GM21619 (cell line): ENCODE measurements at regions not wholly inside any gene's neighbourhood (a gene's known extent, or its start where the extent isn't known, plus 50 kb on each side); places are given as distances from the start of the nearest gene placed in this dataset.
"Not testable (repeated sequence)": the region's sequence is repeated elsewhere in the genome, so short reads cannot be mapped to it uniquely, and the experiment has no call there.

Source experiments
- ATAC-seq: cut with Tn5 transposase; IDR thresholded peaks from one replicate; pipeline ENCODE4 v1.9.1; 2021; ENCODE audit not compliant: unreplicated experiment

DNA sequence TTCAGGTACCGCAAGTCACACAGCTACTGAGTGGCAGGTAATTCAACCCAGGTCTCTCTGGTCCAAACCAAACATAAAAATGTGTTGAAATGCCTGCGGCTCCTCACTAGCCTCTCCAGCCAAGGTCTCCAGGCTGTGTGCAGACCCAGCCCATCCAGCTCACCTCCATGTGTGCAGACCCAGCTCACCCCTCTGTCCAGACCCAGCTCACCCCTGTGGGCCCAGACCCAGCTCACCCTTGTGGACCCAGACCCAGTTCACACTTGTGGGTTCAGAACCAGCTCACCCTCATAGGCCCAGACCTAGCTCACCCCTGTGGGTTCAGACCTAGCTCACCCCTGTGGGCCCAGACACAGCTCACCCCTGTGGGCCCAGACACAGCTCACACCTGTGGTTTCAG is 188.0 kb upstream of the ADCY2 start:
- no peak for ATAC-seq

DNA sequence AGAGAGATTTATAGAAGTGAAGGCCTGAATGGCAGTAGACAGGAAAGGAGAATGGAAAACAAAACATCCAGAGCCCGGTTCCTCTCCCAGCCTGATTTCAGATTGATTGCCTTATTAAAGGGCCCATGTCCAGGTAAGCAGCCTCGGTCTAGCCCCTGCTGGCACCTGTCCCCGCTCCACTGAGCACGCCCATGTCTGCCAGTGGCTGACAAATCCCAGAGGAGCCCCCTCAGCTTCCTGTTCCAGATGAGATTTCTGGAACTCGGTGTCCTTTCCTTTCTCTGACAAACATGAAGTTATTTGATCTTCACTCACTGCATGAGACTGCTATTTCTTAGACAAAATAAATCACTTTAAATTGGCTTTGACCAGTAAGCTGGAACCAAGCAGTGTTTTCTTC is 187.0 kb upstream of the ADCY2 start:
- ATAC-seq: no peak

DNA sequence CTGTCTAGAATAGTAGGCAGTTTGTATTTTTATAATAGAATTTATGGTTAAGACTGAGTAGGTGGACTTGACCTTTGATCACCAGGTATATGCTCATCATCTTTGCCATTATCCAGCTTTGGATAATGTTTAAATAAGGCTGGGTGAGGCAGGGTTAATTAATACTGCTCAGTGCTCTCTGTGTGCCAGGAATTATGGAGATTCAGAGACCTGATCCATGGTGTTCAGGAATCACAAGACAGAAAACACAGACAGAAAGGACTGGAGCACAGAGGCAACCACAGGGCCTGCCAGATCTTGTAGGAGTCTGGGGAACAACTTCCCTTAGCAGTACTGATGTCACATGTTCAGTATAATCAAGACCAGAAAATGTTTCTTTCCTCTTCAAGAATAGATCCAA is 186.3 kb upstream of the ADCY2 start:
- no peak for ATAC-seq

DNA sequence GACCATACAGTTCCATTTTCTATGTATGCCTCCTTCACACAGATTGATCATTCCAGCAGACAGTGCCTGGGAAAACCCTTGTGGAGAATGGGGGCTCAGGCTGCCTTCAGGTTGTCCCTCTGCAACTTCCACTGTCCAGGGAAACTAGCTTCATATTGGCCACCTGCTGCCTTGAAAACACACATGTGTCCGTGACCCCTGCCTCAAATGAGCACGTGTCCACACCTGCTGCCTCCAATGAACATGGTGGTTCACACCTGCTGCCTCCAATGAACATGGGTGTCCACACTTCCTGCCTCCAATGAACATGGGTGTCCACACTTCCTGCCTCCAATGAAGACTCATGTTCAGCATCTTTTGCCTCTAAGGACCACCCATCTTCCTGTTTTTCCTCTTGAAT is 185.4 kb upstream of the ADCY2 start:
- no peak for ATAC-seq

DNA sequence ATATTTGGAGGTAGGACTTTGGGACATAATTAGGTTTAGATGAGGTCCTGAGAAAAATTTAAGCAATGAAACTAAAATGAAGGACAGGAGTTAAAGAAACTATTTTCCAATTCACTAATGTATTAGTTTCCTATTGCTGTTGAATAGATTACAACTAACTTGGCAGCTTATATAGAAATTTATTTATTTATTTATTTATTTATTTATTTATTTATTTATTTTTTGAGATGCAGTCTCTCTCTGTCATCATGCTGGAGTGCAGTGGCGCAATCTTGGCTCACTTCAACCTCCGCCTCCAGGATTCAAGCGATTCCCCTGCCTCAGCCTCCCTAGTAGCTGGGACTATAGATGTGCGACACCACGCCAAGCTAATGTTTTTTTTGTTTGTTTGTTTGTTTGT is 182.4 kb upstream of the ADCY2 start:
- ATAC-seq: no peak

DNA sequence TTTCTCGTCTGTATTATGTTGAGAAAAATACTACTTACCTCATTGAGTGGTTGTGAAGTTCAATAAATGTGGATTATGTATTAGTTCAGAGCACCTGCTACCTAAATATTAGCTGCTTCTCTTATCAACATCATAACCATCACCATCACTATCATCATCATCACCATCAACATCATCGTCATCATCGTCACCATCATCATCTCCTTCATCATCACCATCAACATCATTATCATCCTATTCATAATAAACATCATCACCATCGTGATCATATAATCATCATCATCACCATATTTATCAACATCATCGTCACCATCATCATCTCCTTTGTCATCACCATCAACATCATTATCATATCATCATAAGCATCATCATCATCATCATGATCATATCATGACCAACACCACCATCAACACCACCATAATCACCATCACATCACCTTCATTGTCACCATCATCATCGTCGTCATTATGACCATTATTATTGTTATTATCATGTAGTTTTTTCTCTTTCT is 181.0 kb upstream of the ADCY2 start:
- ATAC-seq: no peak

DNA sequence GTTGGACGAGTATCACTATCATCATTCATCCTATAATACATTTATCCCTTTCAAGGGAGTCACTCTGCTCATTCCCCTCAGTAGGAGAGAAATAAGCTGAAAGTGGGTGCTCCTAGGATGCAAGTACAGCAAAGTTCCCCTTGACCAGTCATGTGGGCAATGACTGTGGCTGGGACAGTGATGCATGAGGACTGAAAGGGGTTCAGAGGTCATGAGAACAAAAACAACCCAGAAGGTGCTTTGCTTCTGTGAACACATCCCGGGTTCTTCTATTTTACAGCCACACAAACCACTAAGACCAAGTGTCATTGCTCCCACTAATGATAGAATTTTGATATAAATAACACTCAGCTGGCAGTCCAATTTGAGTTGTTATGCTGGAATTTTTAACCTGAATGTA is 177.8 kb upstream of the ADCY2 start:
- no peak for ATAC-seq

DNA sequence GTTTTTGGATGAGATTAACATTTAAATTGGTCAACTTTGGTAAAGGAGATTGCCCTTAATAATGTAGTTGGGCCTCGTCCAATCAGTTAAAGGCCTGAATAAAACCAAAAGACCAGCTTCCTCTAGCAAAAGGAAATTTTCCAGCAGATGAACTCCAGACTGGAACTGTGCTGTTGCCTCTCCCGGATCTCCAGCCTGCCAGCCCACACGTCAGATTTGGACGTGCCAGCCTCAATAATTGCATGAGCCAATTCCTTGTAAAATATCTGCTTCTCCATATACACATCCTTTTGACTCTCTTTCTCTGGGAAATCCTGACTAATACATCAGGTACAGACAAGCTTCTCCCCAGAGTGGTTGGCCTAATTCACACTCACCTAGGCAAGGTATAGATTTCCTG is 175.8 kb upstream of the ADCY2 start:
- no peak for ATAC-seq

DNA sequence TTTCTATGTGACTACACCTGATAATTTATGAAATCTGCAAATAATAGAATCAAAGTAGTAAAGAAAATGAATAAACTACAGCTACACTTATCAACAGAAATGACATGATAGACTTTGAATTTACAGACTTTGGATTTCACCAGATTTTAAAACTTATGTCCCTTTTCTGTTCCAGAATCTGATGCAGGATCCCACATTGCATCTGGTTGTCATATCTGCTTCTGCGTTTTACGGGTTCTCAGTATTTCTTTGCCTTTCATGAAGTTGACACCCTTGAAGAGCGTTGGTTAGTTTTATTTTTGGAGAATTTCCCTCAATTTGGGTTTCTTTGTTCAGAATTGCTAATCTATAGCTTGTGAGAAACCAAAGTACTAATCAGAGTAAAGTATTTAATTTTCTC is 174.9 kb upstream of the ADCY2 start:
- ATAC-seq: no peak

DNA sequence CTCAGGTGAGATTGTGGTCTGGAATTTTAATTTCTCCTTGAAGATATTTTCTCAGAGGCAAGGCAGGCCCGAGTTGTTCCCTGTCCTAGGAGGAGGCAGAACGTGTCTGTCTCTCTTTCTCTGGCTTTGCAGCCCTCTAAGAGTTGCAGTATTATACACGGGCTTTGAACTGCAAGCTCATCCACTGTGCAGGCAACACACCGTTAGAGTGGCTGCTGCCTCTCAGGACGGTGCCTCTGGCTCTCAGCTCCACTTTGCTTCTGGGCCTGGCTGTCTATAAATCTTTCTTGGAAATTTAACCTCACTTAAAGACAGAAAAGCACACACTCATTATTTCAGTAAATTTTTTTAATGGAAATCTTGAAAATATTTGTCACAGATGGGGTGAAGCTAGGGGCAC is 170.1 kb upstream of the ADCY2 start:
- ATAC-seq: no peak

DNA sequence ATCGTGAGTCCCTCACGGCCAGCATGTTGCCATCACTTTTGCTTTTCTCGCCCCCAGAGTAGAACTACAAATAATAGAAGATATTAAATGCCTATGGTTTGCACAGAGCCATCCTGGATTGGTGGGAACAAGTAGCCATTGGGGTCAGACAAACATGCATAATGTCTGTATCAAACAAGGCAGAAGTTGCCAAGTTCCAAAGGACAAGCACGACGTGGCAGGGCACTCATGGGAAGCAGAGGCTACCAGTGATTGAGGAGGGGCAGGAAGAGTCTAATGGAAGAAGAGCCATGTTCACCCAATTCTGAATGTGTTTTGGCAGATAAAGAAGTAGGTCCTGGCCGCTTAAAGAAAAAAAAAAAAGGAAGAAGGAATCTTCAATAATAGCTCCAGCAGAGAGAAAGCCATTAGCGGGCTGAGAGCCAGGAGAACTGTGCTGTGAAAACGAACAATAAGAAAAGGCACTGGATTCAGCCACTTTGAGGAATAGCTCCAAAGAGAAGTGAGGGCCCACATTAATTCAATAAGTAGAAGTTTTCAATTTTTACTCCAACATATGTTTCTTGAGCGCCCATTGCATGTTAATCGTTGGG is 153.7 kb upstream of the ADCY2 start:
- no peak for ATAC-seq

DNA sequence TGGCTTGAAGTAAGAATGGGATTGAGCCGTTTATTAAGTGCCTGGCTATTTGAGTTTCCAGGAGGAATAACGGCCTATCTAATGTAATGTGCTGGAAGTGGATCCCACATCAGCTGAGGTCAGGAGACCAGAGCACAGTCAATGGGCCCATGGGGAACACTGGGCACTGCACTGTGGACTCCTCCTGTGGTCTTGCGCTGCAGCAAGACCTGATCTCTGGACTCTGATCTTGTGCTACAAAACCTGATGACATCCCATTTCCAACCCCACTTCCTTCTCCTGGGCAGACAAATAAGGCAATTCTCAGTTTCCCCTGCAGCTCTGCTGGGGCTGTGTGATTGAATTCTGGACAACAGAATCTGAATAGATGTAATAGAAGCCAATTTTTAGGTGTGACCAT is 151.7 kb upstream of the ADCY2 start:
- ATAC-seq: no peak

DNA sequence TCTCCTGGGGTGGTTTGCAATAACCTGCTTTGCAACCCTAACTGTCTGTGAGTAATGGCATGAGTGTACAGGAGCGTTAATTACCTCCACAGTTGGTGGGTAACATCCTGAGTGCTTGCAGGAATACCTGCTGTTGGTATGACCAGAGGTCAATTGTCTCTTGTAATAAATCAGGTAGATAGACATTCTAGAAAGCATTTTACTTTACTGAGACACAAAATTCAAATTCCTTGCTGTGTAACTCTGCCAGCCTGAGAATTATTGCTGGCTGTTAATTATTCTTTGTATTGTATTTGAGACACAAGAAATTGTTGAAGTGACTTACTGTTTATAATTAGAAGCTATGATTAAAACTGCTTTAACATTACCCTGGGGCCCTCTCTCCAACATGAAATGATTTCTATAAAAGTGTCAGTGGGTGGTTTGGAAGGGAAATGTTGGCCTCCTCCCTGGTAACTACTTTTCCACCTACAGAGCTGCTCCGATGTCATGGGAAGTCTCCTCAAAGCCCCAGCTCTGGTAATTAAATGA is 150.8 kb upstream of the ADCY2 start:
- no peak for ATAC-seq

DNA sequence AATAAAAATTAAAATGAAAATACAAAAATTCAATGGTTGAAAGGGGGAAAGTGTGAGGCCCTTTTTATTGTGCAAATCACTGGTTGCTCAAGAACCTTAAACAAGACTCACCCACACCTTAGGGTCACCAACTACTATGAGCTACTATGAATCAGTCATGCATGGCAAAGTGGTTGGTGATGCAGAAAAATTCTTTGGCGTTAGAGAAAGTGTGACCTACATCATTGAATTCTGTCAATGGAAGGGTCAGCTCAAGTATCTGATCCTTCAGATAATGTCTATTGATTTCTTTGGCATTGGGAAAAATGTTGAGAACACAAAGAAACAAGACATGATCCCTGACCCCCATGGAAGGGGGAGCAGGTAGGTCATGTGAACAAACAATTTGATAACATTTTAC is 149.7 kb upstream of the ADCY2 start:
- no peak for ATAC-seq

DNA sequence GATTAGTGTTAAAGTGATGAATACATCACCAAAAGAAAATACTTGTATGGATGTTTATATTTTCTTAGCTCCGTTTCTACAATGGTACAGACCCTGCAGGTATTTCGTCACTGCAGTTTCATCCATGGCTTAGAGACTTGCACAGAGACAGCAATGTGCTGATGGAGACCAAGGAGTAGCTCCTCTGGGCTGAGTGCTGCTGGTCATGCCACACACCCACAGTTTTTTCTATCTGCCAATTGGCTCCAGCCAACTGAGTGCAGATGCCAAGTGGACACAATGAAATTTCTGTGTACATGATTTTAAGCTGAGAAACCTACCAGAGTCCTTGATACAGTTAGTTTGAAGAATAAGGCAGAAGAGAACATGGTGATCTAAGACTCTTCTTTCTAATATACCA is 145.9 kb upstream of the ADCY2 start:
- no peak for ATAC-seq

DNA sequence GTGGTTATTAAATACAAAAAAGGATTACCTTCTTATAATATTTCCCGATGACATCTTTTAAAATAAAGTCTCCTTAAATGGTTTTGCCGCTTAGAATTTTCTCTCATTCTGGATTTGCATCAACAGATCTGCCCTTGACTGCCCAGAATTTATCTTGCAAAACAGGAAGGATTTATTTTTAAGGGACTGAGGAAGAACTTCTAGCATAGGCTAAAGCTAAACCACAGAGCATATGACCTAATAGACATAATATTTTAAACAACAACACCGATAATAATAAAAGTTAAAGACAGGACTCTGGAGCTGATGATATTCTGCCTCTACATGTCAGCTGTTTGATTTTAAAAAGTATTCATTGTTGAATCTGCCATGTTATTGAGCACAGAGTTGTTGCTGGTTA is 145.3 kb upstream of the ADCY2 start:
- no peak for ATAC-seq

DNA sequence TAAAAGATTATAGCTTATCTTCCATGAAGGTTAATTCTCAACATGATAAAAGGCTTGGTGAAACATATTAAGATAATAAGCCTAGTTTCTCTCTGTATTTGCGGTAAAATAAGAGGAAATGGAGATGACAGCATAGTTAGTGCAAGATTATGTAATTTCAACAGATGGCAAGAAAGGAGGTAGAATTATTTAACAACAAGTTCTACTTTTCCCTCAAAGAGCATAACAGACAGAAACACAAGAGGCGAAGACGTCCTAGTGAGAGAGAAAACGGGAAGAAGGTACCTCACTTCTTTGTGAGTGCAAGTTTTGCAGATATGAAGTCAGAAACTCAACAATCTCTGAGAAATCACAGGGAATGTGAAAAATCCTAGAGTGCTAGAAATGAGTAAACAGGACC is 144.8 kb upstream of the ADCY2 start:
- no peak for ATAC-seq

DNA sequence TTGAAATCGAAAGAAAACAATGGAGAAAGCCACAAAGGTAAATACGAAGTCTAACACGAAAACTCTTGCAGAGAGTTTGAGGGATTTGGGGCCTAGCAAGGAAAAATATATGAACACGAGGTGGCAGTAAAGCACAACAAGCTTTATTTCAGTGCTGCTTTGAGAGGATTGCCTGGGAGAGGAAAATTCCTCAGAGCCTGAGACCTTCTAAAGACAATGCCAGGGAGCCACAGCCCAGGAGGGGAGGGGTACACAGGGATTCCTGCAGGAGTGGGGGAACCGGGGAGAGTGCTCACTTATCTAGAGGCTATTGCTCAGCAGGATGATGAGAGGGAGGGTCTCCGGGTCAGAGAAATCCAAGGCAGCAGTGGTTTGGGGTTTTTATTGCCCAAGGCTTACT is 134.9 kb upstream of the ADCY2 start:
- no peak for ATAC-seq

DNA sequence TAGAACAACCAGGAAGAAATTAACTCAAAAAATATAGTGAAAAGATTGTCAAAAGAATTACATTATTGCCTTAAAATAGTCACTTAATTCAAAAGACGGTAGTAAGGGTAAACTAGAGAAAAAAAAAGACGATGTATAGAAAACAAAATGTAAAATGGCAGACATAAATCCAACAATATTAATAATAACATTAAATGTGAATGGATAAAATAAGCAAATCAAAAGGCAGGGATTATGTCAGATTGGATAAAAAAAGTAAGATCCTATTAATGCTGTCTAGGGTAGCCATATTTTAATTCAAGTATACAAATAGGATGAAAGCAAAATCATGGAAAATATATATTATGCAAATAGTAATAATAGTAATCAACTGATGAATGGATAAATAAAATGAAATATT is 134.0 kb upstream of the ADCY2 start:
- ATAC-seq: no peak

DNA sequence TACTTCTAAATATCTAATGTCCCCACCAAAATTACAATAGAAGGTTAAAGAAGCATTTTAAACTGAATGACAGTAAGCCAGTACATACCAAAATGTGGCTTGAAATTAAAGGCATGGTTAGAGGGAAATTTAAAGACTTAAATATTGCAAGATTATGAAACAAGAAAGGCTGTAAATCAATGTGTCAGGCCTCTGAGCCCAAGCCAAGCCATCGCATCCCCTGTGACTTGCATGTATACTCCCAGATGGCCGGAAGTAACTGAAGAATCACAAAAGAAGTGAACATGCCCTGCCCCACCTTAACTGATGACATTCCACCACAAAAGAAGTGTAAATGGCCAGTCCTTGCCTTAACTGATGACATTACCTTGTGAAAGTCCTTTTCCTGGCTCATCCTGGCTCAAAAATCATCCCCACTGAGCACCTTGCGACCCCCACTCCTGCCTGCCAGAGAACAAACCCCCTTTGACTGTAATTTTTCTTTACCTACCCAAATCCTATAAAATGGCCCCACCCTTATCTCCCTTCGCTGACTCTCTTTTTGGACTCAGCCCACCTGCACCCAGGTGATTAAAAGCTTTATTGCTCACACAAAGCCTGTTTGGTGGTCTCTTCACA is 132.4 kb upstream of the ADCY2 start:
- ATAC-seq: not testable (repeated sequence)

DNA sequence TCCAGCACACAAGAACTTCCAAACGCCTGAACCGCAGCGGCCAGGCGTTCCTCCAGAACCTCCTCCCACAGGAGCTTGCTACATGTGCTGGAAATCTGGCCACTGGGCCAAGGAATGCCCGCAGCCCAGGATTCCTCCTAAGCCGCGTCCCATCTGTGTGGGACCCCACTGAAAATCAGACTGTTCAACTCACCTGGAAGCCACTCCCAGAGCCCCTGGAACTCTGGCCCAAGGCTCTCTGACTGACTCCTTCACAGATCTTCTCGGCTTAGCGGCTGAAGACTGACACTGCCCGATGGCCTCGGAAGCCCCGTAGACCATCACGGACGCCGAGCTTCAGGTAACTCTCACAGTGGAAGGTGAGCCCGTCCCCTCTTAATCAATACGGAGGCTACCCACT is 130.2 kb upstream of the ADCY2 start:
- not testable (repeated sequence) for ATAC-seq

DNA sequence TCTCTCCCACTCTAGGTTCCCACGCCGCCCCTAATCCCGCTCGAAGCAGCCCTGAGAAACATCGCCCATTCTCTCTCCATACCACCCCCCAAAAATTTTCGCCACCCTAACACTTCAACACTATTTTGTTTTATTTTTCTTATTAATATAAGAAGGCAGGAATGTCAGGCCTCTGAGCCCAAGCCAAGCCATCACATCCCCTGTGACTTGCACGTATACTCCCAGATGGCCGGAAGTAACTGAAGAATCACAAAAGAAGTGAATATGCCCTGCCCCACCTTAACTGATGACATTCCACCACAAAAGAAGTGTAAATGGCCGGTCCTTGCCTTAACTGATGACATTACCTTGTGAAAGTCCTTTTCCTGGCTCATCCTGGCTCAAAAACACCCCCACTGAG is 127.2 kb upstream of the ADCY2 start:
- not testable (repeated sequence) for ATAC-seq
